ENCODE measurements at regions not wholly inside any gene's neighbourhood (a gene's known extent, or its start where the extent isn't known, plus 50 kb on each side); places are given as distances from the start of the nearest gene placed in this dataset.

DNA sequence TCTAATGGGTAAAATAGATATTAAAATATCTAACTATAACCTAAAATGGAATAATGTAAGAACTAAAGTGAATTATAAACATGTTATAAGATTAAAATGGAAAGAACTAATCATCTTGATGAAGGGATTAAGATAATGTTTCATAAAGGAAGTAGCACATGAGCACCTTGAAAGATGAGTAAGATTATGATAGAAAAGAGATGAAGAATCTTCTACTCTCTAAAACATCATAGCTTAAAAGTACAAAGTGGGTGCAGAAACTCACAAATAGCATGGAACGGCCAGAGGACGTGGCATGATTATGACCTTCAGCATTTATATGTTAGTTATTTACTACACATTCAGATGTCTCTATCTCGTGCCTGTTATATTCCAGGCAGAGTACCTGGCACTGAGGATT is 76.2 kb upstream of the COL5A2 start:
- Histone ChIP-seq H3K4me1 (peaks cover 0 to 32% (median 20%) of the 10 kb centered on the region in 4 donors), H3K36me3 (no peaks in the 10 kb centered on the region), H3K9me3 (no peaks in the 10 kb centered on the region), H3K27me3 (no peaks in the 10 kb centered on the region), H3K4me3 (no peak overlapping the region), H3K27ac (replicated peaks in 1 of 4) (no peak overlapping the region)
- 98% methylated on average over 3 of the region's 3 CpGs for WGBS
- intact Hi-C loops (cut with DNase I): no loop called here
- TF ChIP-seq EP300 (IDR thresholded peaks at IDR 0.05) (no peak), POLR2A (IDR thresholded peaks at IDR 0.05; ENCODE audit: low read depth) (no peak), POLR2AphosphoS5 (IDR thresholded peaks at IDR 0.05) (no peak)
- TF ChIP-seq, protein P1, sequence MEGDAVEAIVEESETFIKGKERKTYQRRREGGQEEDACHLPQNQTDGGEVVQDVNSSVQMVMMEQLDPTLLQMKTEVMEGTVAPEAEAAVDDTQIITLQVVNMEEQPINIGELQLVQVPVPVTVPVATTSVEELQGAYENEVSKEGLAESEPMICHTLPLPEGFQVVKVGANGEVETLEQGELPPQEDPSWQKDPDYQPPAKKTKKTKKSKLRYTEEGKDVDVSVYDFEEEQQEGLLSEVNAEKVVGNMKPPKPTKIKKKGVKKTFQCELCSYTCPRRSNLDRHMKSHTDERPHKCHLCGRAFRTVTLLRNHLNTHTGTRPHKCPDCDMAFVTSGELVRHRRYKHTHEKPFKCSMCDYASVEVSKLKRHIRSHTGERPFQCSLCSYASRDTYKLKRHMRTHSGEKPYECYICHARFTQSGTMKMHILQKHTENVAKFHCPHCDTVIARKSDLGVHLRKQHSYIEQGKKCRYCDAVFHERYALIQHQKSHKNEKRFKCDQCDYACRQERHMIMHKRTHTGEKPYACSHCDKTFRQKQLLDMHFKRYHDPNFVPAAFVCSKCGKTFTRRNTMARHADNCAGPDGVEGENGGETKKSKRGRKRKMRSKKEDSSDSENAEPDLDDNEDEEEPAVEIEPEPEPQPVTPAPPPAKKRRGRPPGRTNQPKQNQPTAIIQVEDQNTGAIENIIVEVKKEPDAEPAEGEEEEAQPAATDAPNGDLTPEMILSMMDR (IDR thresholded peaks at IDR 0.05): no peak
- no peak for DNase-seq (ENCODE audit: extremely low spot score)

DNA sequence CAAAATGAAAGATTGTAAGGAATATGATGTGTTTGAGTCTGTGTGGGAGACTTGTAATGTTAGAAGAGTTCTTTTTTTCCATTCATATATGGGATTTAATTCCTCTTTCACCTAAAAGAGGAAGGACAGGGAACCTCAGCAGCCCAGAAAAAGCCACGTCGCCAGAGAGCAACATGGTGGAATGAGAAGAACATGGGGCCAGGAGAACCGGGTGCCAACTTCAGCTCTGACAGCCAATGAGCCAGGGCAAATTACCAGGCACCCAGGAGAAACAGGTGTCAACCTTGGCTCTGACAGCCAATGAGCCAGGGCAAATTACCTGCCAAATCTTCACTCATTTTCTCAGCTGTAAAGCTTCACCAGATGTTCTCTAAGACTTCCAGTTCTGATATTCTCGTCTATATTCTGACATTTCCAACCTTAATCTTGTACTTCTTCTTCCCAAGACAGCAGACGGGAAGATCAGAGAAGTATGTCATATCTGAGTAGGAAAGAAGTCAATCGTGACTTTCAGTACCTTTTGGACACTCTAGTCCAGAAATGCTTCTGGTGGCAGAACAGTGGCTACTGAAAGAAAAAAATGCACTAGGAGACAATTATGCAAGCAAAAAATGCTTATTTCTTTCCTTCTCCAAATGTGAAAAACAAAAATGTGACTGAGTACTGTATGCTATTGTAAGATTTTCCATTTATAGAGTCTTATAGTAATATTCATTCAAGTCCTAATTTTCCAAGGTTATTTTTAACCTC is 79.2 kb upstream of the COL5A2 start:
- Histone ChIP-seq H3K4me1 (peaks cover 0 to 40% (median 30%) of the 10 kb centered on the region in 4 donors), H3K9me3 (no peaks in the 10 kb centered on the region), H3K36me3 (no peaks in the 10 kb centered on the region), H3K27me3 (no peaks in the 10 kb centered on the region), H3K4me3 (no peak overlapping the region), H3K27ac (replicated peaks in 1 of 4) (no peak overlapping the region)
- intact Hi-C loops (cut with DNase I): no loop called here
- DNase-seq (ENCODE audit: extremely low spot score): no peak
- TF ChIP-seq, protein P1 (IDR thresholded peaks at IDR 0.05): no peak
- TF ChIP-seq EP300 (IDR thresholded peaks at IDR 0.05): no peak
- no peak for TF ChIP-seq POLR2A (IDR thresholded peaks at IDR 0.05; ENCODE audit: low read depth)
- TF ChIP-seq POLR2AphosphoS5 (IDR thresholded peaks at IDR 0.05): no peak
- WGBS: 72% methylated on average over 6 of the region's 6 CpGs

DNA sequence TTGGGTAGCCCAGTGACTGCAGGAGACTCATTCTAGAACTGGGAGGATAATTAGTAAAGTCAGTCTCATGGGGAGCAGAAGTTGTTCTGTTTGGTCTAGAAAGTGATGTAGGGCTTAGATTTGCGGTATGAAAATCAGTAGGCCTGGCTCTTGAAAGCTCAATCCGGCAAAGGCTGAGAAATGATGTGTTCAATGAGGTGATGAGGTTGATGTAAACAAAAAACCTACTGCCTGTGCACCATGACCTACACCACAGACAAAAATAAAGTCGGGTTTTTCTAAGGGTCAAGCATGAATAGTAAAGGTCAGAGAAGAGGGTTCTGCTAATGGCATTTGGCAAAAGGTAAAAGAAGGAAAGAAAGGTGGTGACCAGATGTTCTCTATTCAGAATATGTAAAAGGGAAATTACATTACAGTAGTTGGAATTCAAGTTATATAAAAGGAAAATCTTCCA is 80.8 kb upstream of the COL5A2 start:
- Histone ChIP-seq H3K27me3 (no peaks in the 10 kb centered on the region), H3K9me3 (no peaks in the 10 kb centered on the region), H3K36me3 (no peaks in the 10 kb centered on the region), H3K4me3 (no peak overlapping the region), H3K27ac (replicated peaks in 1 of 4) (no peak overlapping the region), H3K4me1 (peaks cover 0 to 27% (median 23%) of the 10 kb centered on the region in 4 donors)
- intact Hi-C loops (cut with DNase I): no loop called here
- TF ChIP-seq EP300 (IDR thresholded peaks at IDR 0.05) (no peak), POLR2A (IDR thresholded peaks at IDR 0.05; ENCODE audit: low read depth) (no peak), POLR2AphosphoS5 (IDR thresholded peaks at IDR 0.05) (no peak)
- TF ChIP-seq, protein P1 (IDR thresholded peaks at IDR 0.05): no peak
- 57% methylated on average over 3 of the region's 3 CpGs for WGBS
- no peak for DNase-seq (ENCODE audit: extremely low spot score)

DNA sequence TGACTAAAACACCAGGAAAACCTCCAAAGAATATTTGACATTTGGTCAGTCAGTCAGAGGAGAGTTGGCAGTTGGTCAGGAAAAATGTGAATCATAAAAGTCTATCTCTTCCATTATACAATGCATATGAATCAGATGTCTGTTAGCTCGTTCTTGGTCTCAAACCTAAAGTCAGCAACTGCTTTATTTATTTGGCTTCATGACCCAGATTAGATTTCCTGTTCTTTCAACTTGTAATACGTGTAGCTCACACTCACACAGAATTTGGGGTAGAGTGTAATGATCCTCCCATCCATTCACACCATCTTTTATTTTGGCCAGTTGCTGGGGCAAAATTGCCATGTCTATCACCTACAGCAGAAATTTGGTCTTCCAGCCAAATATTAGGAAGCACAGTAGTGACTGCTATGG is 81.9 kb upstream of the COL5A2 start:
- 5% methylated on average over 2 of the region's 2 CpGs for WGBS
- H3K9me3 ChIP-seq: no peaks in the 10 kb centered on the region
- intact Hi-C loops (cut with DNase I): no loop called here

More for the DNA sequence above, 81.9 kb upstream of the COL5A2 start:
- Histone ChIP-seq H3K27ac (replicated peaks in 1 of 4) (no peak overlapping the region), H3K36me3 (no peaks in the 10 kb centered on the region), H3K4me1 (peaks cover 0 to 27% (median 23%) of the 10 kb centered on the region in 4 donors), H3K4me3 (no peak overlapping the region), H3K27me3 (no peaks in the 10 kb centered on the region)
- TF ChIP-seq, protein P1 (IDR thresholded peaks at IDR 0.05): no peak
- no peak for TF ChIP-seq POLR2AphosphoS5 (IDR thresholded peaks at IDR 0.05)
- TF ChIP-seq EP300 (IDR thresholded peaks at IDR 0.05): no peak
- TF ChIP-seq POLR2A (IDR thresholded peaks at IDR 0.05; ENCODE audit: low read depth): no peak
- no peak for DNase-seq (ENCODE audit: extremely low spot score)

Measured in esophagus muscularis mucosa (tissue), 4 donors.